ENCODE measurements at regions not wholly inside any gene's neighbourhood (a gene's known extent, or its start where the extent isn't known, plus 50 kb on each side); places are given as distances from the start of the nearest gene placed in this dataset.

- TF ChIP-seq CTCF (IDR thresholded peaks at IDR 0.05) (no peak), POLR2A (IDR thresholded peaks at IDR 0.05) (no peak), EP300 (IDR thresholded peaks at IDR 0.05) (no peak)
Measured at GRCh38 chr21:27606422-27606821, 639.5 kb upstream of the ADAMTS5 start.
